ENCODE measurements at regions not wholly inside any gene's neighbourhood (a gene's known extent, or its start where the extent isn't known, plus 50 kb on each side); places are given as distances from the start of the nearest gene placed in this dataset.

DNA sequence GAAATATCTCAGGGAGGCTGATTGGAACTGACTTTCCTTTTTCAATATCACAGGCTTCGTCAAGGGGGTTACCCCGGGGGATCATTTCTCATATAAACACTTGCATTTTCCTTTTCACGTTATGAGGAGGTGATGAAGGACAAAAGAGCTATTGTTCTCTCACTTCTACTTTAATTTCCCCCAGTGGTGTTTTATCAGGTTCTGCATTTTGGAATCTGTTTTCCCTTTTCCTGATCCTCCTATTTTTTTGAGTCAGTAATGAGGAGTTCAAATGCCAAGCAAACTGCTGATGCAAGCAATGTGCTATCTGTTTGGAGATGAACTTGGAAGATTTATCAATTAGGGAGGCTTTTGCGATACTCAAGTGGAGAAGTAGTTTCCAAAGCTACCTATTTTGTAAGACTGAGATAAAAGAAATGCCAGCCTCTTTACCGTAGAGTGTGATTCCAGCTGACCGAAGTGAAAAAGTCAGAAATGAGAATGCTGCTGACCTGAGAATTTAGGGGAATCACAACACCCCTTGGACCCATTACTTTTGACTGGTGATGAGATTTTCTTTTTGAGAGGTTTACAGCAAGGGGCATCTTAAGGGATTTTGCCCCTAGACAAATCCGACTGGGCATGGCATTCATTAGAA, 556.0 kb downstream of the RNF144A start:
- no peak for DNase-seq

DNA sequence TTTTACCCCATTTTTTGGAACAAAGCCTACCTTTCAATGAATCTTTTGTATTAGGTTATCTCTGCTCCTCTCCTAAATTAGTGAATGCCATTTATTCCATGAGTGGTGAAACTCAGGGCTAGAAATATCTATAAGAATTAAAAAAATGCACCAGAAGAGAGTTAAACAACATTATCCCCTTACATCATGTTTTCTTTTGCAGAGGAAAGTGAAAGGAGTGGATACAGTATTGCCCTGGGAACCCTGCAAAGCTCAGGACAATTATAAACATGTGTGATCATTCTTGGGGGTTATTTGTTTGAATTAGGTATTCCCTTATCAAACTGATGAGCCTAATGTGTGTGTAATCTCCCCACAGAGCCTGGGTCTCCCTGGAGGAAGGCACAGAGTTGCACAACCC, 559.2 kb downstream of the RNF144A start:
- DNase-seq, result no peak

DNA sequence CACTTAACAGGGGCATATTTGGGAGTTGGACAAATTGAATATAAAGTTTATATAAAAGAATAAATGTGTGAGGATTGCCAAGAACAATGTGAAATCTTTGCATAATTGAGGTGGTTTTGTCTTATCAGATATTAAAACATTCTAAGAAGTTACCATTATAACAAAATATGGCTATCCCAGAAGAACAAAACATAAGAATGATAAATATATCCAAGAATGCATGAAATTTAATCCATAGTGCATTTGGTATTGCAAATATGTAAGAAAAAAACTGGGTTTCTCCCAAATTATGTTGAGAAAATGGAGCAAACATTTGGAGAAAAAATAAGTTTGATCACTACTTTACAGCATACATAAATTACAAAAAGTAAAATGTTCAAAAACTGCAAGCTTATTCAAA, 562.4 kb downstream of the RNF144A start:
- no peak for DNase-seq

DNA sequence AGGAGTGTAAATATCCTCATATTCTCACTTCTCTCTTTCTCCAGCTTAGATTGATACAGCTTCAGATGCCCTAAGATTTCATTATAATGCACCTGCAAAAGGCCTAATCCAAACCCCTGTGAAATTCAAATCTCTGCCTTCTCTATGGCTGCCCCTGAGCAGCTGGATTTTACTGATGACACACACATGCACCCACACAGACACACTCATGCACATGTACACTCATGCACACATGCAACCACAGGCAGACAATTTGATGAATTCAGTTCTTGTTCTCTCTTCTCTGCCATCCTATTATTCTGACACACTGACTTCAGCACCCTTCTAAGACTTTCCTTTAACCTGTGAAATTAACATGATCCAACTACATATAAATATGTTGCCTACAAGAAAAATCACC, 563.2 kb downstream of the RNF144A start:
- DNase-seq, result no peak

DNA sequence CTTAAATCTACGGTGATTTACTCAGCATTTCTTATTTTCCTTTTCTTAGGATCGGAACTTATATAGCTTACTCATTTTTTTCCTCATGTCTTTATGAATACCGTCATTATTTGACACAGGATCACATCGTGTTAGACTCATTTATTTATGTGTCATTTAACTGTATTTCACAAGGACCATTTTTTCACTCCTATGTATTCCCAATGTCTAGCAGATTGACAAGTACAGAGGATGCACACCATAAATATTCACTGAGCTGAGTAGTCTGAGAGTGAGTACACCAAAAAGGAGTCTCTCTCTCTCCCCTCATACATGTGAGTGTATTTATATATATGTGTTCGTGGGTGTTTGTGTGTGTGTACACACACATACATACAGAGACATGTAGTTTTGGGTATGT, 573.5 kb downstream of the RNF144A start:
- no peak for DNase-seq

DNA sequence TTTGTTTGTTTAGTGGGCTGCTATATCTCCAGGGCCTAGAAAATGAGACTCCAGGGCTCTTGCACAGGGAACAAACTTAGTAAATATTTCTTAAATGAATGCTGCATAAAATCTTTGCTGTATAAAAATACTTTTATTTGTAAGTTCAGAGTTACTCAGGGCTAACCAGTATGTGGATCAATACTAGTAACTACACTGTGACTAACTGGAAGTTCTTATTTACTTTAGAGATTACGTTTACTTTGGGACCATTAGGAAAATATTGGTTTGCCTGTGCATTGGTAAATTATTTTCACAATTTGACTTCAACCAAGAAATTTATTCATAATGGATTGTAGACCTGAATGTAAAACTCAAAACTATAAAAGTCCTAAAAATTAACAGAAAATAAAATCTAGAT, 575.5 kb downstream of the RNF144A start:
- DNase-seq, result no peak

DNA sequence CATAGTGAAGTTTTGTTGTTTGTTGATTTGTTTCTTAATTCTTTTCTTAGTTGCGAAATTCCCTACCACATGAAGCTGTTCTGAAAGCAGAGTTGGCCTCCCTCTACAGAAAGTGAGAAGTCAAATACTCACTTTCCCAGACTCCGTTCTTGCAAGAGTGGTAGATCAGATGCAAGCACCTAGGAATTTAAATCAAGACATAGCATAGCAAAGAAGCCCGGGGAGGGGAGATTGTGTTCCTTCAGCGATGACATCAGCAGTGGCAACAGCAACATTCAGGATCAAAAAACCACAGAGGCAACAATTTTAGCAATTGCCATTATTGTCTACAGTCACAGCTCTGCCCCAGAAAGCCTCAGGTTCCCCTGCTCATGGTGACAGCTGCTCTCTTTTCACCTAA, 580.0 kb downstream of the RNF144A start:
- DNase-seq, result no peak

DNA sequence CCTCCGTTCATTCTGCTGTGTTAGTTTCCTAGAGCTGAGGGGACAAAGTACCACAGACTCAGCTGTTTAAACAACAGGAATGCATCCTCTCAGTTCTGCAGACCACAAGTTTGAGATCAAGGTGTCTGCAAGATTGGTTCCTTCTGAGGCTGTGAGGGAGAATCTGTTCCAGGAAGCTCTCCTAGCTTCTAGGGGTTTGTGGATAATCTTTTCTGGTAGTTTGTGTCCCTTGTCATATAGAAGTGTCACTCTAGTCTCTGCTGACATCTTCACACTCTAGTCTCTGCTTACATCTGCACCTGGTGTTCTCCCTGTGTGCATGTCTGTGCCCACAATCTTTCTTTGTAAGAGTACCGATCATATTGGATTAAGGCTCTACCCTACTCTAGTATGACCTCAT, 581.8 kb downstream of the RNF144A start:
- DNase-seq, result no peak

DNA sequence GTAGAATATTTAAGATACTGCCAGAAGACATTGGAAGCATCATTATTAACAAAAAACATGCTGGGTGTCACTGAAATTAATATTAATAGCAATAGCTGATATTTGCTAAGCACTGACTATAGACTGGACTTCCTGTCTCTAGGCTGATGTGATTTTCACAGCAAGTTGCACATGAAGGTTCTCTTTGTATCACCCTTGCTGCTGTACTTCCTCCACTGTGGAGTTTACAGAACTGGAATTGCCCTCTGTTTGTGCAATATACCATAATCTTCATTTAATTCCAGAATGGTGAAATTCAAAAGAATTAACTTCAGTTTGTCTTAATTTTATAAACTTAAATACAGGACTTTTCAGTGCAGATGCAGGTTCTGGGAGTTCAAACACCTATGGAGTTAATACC, 585.1 kb downstream of the RNF144A start:
- DNase-seq, result no peak

DNA sequence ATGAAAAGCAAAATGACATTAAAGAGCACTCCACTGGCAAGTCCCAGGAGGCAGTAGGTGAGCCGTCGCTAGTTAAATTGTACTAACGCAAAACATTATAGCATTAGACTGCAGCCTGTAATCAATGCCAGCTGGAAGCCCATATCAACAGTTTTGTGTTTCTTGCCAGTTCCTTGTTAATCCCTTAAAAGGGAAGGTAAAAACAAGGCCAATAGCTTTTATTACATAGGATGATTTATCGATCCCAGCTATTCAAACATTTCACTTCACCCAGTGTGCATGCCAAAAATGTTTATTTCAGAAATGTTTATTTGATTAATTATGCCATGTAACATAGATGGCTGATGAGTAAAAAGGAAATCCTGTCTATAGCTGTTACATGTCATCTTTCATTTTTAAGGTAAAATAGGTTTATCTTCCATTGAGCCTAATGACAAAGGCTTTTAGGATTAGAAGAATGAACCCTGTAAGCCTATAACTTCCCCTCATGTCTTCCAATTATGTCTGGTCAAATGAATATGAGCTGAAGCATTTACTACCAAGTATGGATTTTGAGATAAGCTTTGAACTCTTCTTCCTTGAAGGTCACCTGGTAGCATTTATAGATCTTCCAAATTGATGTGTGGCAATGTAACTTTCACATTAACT, 591.2 kb downstream of the RNF144A start:
- no peak for DNase-seq

DNA sequence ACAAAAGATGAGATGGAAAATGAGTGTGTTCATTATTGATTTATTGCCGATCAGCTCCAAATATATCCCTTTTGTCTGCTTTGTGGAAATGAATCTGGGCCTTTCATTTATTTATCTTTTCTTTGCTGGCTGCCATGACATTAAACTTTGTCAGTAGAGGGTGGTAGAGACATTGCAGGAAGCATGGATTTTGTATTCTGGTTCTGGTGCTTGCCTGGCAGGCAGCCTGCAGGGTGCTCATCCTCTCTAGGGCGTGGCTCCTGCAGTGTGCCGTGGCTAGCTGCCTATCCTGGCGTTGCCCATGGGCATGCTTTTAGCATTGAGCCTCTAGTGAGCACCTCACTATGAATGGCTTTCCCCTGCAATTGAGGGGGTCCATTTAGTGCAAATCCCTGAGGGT, 593.1 kb downstream of the RNF144A start:
- no peak for DNase-seq

DNA sequence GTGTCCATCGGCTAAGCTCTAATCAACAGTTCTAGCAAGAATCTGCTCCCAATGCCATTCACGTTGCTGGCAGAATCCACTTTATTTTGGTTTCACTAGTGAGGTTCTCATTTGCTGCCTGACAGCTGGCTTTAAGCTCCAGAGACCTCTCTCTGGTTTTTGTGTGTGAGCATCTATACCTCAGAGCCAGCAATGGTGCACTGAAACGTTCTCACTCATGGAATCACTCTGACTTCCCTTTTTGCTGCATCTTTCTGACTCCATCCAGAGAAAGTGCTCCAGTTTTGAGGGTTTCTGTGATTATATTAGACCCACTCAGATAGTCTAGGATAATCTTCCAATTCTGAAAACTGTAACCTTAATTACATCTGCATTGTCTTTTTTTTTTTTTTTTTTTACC, 596.6 kb downstream of the RNF144A start:
- DNase-seq, result no peak

DNA sequence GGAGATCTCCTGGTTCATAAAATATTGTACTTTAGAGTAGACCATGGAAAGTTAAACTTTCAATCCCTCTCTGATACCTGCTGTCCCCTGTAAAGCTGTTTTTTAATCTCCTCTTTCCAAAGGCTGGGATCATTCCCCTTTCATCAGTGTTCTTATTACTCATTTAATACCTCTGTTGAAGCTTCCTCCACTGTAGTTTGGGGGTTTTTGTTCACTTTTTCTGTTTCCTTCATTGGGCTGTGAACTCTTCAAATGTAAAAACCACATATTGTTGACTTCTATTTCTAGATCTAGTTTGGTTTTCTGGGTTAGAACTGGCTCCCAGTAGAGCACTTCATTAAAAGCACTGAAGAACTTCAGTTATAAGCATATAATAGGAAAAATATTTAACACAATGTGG, 598.1 kb downstream of the RNF144A start:
- DNase-seq, result no peak

DNA sequence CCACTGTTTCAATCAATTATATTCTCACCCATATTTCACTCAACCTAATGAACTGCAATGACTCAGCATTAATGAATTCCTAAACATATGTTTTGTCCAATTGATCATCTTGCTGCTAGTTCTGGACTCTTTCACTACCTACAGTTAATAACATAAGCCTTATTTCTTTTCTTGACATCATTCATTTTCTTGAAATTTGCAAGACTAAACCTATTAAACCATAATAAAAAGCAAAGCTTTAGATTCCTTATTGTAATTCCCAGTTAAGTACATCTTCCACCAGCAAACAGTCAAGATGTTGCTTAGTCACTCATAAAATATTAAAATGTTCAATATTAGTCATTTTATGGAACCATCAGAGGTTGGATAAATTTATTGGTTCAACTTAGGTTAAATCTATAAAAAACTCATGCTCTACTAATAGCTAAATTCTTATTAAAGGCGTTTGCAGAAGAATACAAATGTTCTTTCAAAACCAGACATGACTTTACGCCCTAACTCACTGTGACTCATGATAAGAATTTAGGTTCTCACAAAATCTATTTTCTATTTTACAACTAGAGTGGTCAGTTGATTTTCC, 599.4 kb downstream of the RNF144A start:
- DNase-seq, result no peak

DNA sequence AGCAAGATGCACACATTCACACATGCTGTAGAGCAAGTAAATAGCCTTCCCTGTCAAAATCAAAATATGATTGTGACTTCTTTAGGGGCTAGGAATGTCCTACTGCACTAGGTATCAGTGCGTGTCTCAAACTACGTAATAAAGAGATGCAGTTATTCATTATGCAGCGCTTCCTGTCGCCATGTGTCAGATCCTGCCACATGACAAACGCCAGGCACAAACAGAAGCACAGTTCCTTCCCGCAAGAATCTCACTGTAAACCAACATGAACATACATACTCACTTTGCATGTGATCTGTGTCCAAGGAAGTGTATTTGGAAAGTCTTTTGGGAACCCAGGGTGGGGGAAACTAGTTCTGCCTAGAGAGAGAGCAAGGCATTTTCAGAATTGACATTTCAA, 599.9 kb downstream of the RNF144A start:
- DNase-seq, result no peak

DNA sequence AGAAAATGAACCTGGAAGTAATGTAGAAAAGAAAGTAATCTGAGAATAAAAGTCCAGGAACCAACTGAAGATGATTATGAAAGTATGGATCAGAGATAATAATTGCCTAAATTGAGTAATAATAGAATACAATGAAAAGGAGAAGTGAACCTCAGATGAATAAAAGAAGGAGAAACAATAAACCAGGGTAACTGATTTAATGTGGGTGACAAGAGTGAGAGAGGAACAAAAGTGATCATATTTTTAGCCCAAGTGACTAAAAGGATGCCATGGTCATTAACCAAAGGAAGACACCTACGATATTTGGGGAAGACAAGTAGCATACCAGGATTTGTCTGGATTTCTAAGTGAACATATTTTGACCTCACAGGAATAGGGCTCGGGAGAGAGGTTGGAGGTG, 600.6 kb downstream of the RNF144A start:
- DNase-seq, result no peak

DNA sequence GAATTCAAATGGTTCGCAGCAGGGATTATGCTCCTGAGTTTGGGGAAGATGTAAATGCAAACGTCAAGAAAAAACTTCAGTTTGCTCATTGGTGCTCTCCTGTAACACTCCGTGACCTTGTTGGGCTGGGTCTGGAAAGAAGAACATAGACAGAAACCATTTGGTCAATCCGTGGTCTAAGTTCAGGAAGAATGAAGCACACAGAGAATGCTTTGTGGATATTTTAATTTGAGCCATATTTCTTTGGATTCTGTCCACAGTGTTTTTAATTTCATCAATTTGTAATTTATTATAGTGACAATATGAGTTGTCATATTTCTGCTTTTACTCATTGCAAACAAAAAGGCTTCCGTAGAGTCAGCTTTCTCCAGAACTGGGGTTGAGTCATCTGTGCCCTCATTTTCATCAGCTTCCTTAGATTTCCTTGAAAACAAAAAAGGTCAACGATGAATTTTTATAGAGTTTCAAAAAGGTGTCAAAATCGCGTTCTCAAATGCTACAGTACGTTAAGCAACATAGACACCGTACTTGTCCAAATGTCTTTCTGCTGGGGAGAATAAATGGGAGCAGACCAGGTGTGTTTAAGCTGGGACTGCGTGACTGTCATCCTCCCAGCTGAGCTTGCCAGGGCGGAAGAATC, 606.4 kb downstream of the RNF144A start:
- DNase-seq, result no peak

DNA sequence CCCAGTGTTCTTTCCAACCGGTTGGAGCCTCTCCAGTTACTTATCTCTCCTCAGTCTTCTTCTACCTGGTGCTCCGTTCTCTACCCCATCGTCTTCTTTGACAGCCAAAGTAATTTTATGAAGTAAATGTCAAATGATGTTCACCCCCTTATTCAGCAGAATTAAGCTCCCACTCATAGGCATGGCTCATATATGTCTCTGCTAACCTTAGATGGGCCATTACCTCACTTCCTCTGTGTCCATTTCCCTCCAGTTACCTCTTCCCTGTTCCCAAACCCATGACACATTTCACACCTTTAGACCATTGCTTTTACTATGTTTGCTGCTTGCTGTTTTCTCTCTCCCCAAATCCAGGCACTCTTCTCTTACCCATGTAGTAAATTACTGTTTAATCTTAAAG, 607.0 kb downstream of the RNF144A start:
- DNase-seq, result no peak

DNA sequence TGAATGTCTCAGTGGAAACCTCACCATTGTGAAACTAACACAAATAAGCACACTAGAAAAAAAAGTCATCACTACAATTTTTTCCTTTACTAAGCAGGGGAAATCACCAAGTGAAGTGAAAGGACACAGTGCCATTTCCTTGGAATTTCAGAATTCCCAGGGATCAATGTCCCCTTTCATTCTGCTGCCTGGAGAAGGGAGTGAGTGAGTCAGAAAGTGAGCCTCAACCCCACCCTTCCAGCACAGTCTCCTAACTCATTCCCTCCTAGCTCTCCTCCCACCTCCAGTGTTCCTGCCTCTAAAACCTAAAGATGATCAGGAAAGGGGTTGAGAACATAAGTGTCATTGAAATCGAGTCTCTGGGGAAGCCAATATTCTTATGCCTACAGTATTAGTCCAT, 608.5 kb downstream of the RNF144A start:
- no peak for DNase-seq

DNA sequence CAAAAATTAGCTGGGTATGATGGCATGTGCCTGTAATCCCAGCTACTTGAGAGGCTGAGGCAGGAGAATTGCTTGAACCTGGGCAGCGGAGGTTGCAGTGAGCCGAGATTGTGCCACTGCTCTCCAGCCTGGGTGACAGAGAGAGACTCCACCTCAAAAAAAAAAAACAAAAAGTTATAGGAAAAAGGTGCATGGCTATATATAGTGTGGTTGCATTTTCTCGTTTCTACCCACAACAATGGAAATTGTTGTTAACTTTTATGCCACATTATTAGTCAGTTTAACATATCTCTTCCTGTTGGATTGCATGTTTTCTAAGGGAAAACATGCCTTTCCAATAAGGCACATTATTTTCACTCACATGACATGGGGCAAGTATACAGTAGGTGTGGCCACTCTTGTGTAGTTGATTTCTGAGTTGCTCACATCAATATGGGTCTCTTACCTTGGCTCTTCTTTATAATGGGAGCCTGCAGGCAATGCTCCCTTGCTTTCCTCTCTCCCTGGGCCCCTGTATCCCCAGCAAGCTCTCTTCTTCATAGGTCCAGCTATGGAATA, 610.0 kb downstream of the RNF144A start:
- DNase-seq, result no peak

DNA sequence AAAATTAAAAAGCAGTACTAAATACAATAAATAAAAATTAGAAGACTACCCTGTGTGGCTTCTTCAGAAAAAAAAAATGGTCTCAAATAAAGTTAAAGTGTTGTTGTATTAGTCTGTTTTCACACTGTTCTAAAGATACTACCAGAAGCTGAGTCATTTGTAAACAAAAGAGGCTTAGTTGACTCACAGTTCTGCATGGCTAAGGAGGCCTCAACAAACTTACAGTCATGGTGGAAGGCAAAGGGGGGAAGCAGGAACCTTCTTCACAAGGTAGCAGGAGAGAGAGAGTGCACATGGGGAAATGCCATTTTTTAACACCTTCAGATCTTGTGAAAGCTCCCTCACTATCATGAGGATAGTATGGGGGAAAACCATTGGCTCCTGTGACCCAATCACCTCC, 612.8 kb downstream of the RNF144A start:
- no peak for DNase-seq

DNA sequence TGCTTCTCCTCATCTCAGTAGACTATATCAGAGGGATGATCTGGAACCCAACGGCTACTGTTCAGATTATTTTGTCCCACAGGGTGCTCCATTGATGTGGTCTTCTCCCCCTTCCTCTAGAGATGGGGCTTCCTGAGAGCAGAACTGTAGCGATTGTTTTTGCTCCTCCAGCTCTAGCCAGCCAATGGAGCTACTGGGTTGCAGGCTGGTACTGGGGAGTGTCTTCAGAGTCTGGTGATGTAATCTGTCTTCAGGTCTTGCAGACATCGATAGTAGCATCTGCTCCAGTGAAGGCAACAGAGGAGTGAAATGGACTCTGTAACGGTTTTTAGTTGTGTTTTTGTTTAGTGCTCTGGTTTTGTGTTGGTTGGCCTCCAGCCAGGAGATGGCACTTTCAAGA, 621.9 kb downstream of the RNF144A start:
- no peak for DNase-seq

DNA sequence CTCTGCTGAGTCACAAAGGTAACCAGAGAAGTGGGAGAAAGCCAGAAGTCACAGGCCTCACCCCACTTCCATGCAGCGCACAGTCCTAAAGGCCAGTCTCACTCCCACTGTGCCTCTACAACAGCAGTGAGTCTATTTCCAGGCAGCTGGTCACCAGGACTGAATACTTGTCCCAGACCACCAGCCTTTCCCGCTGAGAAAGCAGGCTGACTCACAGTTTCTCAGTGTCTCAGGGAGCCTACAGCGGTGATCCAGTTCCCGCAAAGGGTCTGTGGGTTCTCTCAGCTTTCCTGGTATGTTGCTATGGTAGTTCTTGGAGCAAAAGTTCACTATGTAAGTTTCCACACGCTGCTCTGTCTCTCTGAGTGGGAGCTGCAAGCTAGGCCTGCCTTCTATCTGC, 622.5 kb downstream of the RNF144A start:
- no peak for DNase-seq

Data from right hindlimb (tissue), 1 donor.